ENCODE measurements at regions not wholly inside any gene's neighbourhood (a gene's known extent, or its start where the extent isn't known, plus 50 kb on each side); places are given as distances from the start of the nearest gene placed in this dataset.

DNA sequence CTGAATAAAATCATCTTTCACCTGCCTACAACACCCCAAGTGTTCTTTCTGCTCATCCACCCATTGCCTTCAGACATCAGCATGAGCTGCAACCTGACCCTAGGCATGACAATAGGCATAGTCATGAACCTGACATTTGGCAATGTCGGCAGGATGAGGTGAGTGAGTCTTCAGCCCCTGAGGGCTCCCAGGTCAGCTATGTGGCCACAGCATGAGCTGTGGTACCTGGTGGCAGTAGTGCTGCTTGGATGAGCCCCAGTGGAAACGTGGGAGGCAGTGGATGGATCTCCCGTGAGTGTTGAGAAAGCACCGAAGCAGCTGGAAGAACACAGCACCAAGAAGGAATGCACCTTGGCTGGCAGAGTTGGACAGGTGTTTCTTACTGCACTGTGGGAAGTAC, 334.8 kb upstream of the FAR2 start:
- TF ChIP-seq, protein P1, sequence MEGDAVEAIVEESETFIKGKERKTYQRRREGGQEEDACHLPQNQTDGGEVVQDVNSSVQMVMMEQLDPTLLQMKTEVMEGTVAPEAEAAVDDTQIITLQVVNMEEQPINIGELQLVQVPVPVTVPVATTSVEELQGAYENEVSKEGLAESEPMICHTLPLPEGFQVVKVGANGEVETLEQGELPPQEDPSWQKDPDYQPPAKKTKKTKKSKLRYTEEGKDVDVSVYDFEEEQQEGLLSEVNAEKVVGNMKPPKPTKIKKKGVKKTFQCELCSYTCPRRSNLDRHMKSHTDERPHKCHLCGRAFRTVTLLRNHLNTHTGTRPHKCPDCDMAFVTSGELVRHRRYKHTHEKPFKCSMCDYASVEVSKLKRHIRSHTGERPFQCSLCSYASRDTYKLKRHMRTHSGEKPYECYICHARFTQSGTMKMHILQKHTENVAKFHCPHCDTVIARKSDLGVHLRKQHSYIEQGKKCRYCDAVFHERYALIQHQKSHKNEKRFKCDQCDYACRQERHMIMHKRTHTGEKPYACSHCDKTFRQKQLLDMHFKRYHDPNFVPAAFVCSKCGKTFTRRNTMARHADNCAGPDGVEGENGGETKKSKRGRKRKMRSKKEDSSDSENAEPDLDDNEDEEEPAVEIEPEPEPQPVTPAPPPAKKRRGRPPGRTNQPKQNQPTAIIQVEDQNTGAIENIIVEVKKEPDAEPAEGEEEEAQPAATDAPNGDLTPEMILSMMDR (IDR thresholded peaks at IDR 0.05): no peak
- TF ChIP-seq EZH2phosphoT487 (IDR thresholded peaks at IDR 0.05): no peak
